ENCODE measurements at regions not wholly inside any gene's neighbourhood (a gene's known extent, or its start where the extent isn't known, plus 50 kb on each side); places are given as distances from the start of the nearest gene placed in this dataset.

- no peak for TF ChIP-seq NR2C2 (IDR thresholded peaks at IDR 0.05; ENCODE audit: borderline replicate concordance, control insufficient read depth, insufficient read length, low read depth)
Observed at GRCh38 chr7:46244757-46245156, 323.7 kb upstream of the IGFBP3 start (continued).

DNA sequence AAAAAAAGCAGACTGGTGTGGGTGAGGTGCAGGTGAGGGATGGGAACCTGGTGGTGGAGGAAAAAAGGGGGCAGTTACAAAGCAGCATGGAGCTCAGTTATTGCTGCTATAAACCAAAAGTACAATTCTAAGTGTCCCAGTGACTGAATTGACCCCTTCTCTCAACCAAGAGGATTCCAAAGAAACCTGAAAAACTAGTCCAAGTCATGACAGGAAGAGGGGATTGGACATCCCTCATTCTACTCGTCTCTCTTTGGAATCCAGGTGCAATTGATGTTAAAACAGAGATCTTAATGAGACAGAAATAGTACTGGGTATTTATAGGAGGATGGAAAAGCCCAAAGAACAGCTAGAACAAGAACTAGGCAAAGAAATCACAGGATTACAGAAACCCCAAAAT lies 322.3 kb upstream of the IGFBP3 start:
- no peak for DNase-seq (ENCODE audit: low read depth, low spot score)
- ChIA-PET RAD21 (ENCODE audit: unreplicated experiment) (no interaction called here), SMC1A (ENCODE audit: uncharacterized antibody, unreplicated experiment) (interaction anchor here (0.8 kb wide), 1 partner anchor 10 kb away, joined by 3 read pairs; no protein-coding TSS in a partner anchor), CTCF (no interaction called here), POLR2A (no interaction called here)
- Histone ChIP-seq H3K4me2 (ENCODE audit: control insufficient read depth, insufficient read depth) (no peak overlapping the region), H3K4me1 (ENCODE audit: control insufficient read depth, insufficient read depth, low read length) (no peaks in the 10 kb centered on the region), H3K9me3 (replicated peaks; ENCODE audit: control insufficient read depth, insufficient read depth, low read length) (no peaks in the 10 kb centered on the region), H2AFZ (ENCODE audit: control insufficient read depth, low read depth, low read length) (no peak overlapping the region), H3K36me3 (ENCODE audit: control insufficient read depth in 2 of 2, insufficient read depth in 2 of 2, low read length in 1 of 2) (no peaks in the 10 kb centered on the region), H3K79me2 (ENCODE audit: control insufficient read depth, insufficient read depth, low read length) (no peaks in the 10 kb centered on the region), H4K20me1 (ENCODE audit: control insufficient read depth, insufficient read depth) (no peaks in the 10 kb centered on the region), H3K27ac (ENCODE audit: control insufficient read depth, insufficient read depth) (no peak overlapping the region), H3K9ac (ENCODE audit: control insufficient read depth, insufficient read depth, low read length) (no peak overlapping the region), H3K4me3 (no peak overlapping the region), H3K27me3 (replicated peaks in 1 of 2; ENCODE audit: control insufficient read depth in 2 of 2, insufficient read depth in 2 of 2, low read length in 1 of 2) (no peaks in the 10 kb centered on the region)
- TF ChIP-seq LARP7 (IDR thresholded peaks at IDR 0.05) (no peak), SUZ12 (IDR thresholded peaks at IDR 0.05; ENCODE audit: unreplicated experiment) (no peak)
- 0% methylated on average over 1 of the region's 1 CpG for WGBS (ENCODE audit: insufficient coverage, insufficient replicate concordance, low lambda C conversion rate, missing lambda C conversion rate)
- FAIRE-seq = no peak
- BruUV-seq (replicated peaks) = no TSS peak
- intact Hi-C loops (cut with micrococcal nuclease; ENCODE audit: unreplicated experiment) (no loop called here), in situ Hi-C loops (cut with MboI) (no loop called here)
- no peak for ATAC-seq

- 5% methylated on average over 5 of the region's 5 CpGs for WGBS (ENCODE audit: insufficient coverage, insufficient replicate concordance, low lambda C conversion rate, missing lambda C conversion rate)
- Histone ChIP-seq H3K4me3 (no peak overlapping the region), H3K9ac (ENCODE audit: control insufficient read depth, insufficient read depth, low read length) (no peak overlapping the region), H2AFZ (ENCODE audit: control insufficient read depth, low read depth, low read length) (no peak overlapping the region), H3K36me3 (ENCODE audit: control insufficient read depth in 2 of 2, insufficient read depth in 2 of 2, low read length in 1 of 2) (no peaks in the 10 kb centered on the region), H3K79me2 (ENCODE audit: control insufficient read depth, insufficient read depth, low read length) (no peaks in the 10 kb centered on the region), H3K4me2 (ENCODE audit: control insufficient read depth, insufficient read depth) (no peak overlapping the region), H3K27me3 (replicated peaks in 1 of 2; ENCODE audit: control insufficient read depth in 2 of 2, insufficient read depth in 2 of 2, low read length in 1 of 2) (no peaks in the 10 kb centered on the region), H3K9me3 (replicated peaks; ENCODE audit: control insufficient read depth, insufficient read depth, low read length) (no peaks in the 10 kb centered on the region), H3K27ac (ENCODE audit: control insufficient read depth, insufficient read depth) (no peak overlapping the region), H4K20me1 (ENCODE audit: control insufficient read depth, insufficient read depth) (no peaks in the 10 kb centered on the region), H3K4me1 (ENCODE audit: control insufficient read depth, insufficient read depth, low read length) (no peaks in the 10 kb centered on the region)
- no peak for DNase-seq (ENCODE audit: low read depth, low spot score)
- POLR2A ChIA-PET = interaction anchor here (0.6 kb wide), 1 partner anchor 87 kb away, joined by 3 read pairs; no protein-coding TSS in a partner anchor
- no peak for FAIRE-seq
- in situ Hi-C loops (cut with MboI) (no loop called here), intact Hi-C loops (cut with micrococcal nuclease; ENCODE audit: unreplicated experiment) (no loop called here)
- RAD21 ChIA-PET (ENCODE audit: unreplicated experiment) = interaction anchor here (0.9 kb wide), 1 partner anchor 20 kb away, joined by 3 read pairs; no protein-coding TSS in a partner anchor
- no peak for ATAC-seq
- CTCF ChIA-PET = no interaction called here
- SMC1A ChIA-PET (ENCODE audit: uncharacterized antibody, unreplicated experiment) = no interaction called here
- BruUV-seq (replicated peaks) = no TSS peak
- TF ChIP-seq, protein P1, sequence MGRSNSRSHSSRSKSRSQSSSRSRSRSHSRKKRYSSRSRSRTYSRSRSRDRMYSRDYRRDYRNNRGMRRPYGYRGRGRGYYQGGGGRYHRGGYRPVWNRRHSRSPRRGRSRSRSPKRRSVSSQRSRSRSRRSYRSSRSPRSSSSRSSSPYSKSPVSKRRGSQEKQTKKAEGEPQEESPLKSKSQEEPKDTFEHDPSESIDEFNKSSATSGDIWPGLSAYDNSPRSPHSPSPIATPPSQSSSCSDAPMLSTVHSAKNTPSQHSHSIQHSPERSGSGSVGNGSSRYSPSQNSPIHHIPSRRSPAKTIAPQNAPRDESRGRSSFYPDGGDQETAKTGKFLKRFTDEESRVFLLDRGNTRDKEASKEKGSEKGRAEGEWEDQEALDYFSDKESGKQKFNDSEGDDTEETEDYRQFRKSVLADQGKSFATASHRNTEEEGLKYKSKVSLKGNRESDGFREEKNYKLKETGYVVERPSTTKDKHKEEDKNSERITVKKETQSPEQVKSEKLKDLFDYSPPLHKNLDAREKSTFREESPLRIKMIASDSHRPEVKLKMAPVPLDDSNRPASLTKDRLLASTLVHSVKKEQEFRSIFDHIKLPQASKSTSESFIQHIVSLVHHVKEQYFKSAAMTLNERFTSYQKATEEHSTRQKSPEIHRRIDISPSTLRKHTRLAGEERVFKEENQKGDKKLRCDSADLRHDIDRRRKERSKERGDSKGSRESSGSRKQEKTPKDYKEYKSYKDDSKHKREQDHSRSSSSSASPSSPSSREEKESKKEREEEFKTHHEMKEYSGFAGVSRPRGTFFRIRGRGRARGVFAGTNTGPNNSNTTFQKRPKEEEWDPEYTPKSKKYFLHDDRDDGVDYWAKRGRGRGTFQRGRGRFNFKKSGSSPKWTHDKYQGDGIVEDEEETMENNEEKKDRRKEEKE (IDR thresholded peaks at IDR 0.05) = no peak
- TF ChIP-seq BCL11A (IDR thresholded peaks at IDR 0.05; ENCODE audit: low read depth, low read length) (no peak), PRDM15 (CRISPR knock-in tag; IDR thresholded peaks at IDR 0.05) (no peak), BMI1 (IDR thresholded peaks at IDR 0.05; ENCODE audit: borderline replicate concordance) (no peak)
- TF ChIP-seq, protein P2, sequence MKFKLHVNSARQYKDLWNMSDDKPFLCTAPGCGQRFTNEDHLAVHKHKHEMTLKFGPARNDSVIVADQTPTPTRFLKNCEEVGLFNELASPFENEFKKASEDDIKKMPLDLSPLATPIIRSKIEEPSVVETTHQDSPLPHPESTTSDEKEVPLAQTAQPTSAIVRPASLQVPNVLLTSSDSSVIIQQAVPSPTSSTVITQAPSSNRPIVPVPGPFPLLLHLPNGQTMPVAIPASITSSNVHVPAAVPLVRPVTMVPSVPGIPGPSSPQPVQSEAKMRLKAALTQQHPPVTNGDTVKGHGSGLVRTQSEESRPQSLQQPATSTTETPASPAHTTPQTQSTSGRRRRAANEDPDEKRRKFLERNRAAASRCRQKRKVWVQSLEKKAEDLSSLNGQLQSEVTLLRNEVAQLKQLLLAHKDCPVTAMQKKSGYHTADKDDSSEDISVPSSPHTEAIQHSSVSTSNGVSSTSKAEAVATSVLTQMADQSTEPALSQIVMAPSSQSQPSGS (IDR thresholded peaks at IDR 0.05; ENCODE audit: low read length) = no peak
Observed at GRCh38 chr7:46239846-46240245, 318.8 kb upstream of the IGFBP3 start.
